ENCODE measurements at regions not wholly inside any gene's neighbourhood (a gene's known extent, or its start where the extent isn't known, plus 50 kb on each side); places are given as distances from the start of the nearest gene placed in this dataset.

GRCh38 chr3:87397211-87397610, 120.8 kb upstream of the POU1F1 start:
- no peak for DNase-seq

- no peak for DNase-seq
Measured at GRCh38 chr3:87390821-87391220, 114.4 kb upstream of the POU1F1 start.

- DNase-seq = no peak
Measured at GRCh38 chr3:87390353-87390752, 114.0 kb upstream of the POU1F1 start.

- DNase-seq = no peak
Measured at GRCh38 chr3:87375231-87375682, 98.9 kb upstream of the POU1F1 start.

GRCh38 chr3:87370007-87370406, 93.6 kb upstream of the POU1F1 start:
- DNase-seq = no peak

- DNase-seq = no peak
Measured at GRCh38 chr3:87367736-87368135, 91.4 kb upstream of the POU1F1 start.

- no peak for DNase-seq
Measured at GRCh38 chr3:87363721-87364120, 87.3 kb upstream of the POU1F1 start.

- DNase-seq = no peak
Measured at GRCh38 chr3:87361956-87362355, 85.6 kb upstream of the POU1F1 start.

- no peak for DNase-seq
Measured at GRCh38 chr3:87361271-87361670, 84.9 kb upstream of the POU1F1 start.

- DNase-seq = no peak
Measured at GRCh38 chr3:87359826-87360225, 83.4 kb upstream of the POU1F1 start.

- DNase-seq = no peak
Measured at GRCh38 chr3:87359025-87359424, 82.6 kb upstream of the POU1F1 start.

- no peak for DNase-seq
Measured at GRCh38 chr3:87358066-87358465, 81.7 kb upstream of the POU1F1 start.

GRCh38 chr3:87354398-87354797, 78.0 kb upstream of the POU1F1 start:
- DNase-seq = peak in 3 of 4 experiments; percentile 2 to 14 (median 6)

- DNase-seq = no peak
Measured at GRCh38 chr3:87351937-87352336, 75.6 kb upstream of the POU1F1 start.

- peak; percentile 44 to 84 (median 68) for DNase-seq
Measured at GRCh38 chr3:87350367-87351199, 74.2 kb upstream of the POU1F1 start.

- DNase-seq = no peak
Measured at GRCh38 chr3:87349833-87350232, 73.4 kb upstream of the POU1F1 start.

GRCh38 chr3:87336761-87337160, 60.4 kb upstream of the POU1F1 start:
- no peak for DNase-seq

- DNase-seq = no peak
Measured at GRCh38 chr3:87335931-87336330, 59.5 kb upstream of the POU1F1 start.

GRCh38 chr3:87333393-87333892, 57.1 kb upstream of the POU1F1 start:
- peak in 1 of 4 experiments; percentile 3 for DNase-seq

- no peak for DNase-seq
Measured at GRCh38 chr3:87332789-87333188, 56.4 kb upstream of the POU1F1 start.

- DNase-seq = no peak
Measured at GRCh38 chr3:87329065-87329464, 52.7 kb upstream of the POU1F1 start.

All from suppressor macrophage (primary cell).